ENCODE measurements at regions not wholly inside any gene's neighbourhood (a gene's known extent, or its start where the extent isn't known, plus 50 kb on each side); places are given as distances from the start of the nearest gene placed in this dataset.

DNA sequence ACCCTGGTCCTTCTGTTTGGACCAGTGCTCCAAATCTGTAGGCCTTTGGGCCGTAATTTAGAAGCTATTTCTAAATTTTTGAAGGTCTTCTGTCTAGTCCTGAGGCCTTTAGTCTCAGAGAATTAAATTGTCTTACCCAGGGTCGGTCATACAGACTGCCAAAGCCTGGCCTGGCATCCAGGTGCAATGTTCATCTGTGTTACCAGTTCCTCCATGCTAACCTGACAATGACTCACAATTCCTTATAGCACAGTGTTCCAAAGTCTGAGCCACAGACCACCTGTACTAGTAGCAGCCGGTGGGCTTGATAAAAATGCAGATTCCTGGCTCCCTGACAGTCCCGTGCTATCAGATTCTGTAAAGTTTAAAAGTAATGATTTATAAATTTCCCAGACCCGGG, 77.7 kb upstream of the MAP4K3 start:
- DNase-seq (ENCODE audit: low read depth) = no peak

DNA sequence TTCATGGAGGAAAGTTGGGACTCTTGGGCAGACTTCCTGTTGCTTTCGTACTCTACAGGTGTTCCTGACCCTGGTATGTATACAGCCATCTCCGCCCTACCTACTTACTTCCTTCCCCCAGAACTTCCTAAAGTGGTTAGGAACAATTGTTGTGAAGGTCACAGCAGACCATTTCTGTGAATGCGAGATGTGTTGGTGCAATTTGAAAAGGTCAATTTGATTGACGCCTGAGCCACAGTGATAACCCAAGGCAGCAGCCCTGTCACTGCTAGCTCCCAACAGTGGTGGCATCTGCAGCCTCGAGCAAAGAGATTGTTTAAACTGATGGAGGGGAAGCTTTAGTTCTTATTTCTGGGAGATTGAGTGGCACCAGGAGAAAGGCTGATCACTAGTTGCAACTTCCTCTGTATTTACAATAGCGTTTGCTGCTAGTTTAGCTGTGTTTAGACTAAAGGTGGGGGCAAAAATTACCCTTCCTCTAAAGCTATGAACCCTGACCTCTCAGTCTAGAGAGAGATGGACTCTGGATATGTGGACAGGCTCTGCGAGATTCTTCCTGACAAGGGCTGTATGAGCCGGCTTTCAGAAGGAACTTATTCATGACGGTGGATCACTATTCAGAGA, 78.3 kb upstream of the MAP4K3 start:
- no peak for DNase-seq (ENCODE audit: low read depth)

DNA sequence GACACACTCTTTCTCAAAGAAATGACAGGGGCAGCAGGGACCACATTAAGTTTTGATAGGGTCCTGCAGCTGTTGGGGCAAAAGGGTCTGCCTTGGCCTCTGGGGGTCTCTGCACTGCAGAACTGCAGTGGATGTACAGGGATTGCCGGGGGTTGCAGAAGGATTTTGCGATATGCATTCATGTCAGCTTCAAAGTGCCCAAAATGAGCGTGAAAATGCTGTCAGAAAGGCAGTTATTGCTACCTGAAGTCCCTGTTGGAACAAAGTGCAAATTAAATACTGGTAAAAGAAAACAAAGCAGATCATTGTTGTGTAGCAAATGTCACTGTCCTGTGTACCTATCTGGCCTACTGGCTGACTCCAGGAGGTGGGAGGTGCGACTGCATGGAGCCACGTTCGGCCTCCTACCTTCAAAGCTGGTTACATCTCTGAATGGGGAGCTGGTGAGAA, 78.8 kb upstream of the MAP4K3 start:
- DNase-seq (ENCODE audit: low read depth) = no peak

- DNase-seq (ENCODE audit: low read depth) = no peak
Observed at GRCh38 chr2:39516347-39517101, 79.4 kb upstream of the MAP4K3 start.

DNA sequence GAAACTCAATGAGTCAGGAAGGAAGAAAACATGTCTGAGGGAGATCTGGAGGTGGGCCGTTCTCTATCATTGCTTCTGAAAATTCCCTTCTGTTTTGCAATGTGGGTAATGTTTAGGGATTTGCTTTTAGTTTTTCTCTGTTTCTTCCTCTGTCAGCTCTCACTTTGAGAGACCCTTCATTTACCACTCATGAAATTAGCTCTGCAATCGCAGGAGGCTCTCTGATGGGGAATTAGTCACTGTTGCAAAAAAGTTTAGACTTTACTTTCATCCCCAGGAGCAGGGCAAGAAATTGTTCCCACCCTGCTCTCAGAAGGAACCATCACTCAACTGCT, 80.0 kb upstream of the MAP4K3 start:
- no peak for DNase-seq (ENCODE audit: low read depth)

GRCh38 chr2:39517622-39518021, 80.5 kb upstream of the MAP4K3 start:
- DNase-seq (ENCODE audit: low read depth) = no peak

DNA sequence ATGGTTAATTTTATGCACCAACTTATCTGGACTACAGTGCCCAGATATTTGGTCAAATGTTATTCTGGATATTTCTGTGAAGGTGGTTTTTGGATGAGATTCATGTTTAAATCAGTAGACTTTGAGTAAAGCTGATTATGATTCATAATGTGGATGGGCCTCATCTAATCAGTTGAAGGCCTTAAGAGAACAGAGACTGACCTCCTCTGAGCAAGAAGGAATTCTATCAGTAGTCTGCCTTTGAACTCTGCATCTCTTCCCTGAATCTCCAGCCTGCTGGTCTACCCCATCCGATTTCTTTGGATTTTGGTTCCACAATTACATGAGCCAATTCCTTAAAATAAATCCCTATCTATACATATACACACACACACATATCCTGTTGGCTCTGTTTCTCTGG, 82.8 kb upstream of the MAP4K3 start:
- no peak for DNase-seq (ENCODE audit: low read depth)

- no peak for DNase-seq (ENCODE audit: low read depth)
Observed at GRCh38 chr2:39521876-39522517, 84.9 kb upstream of the MAP4K3 start.

DNA sequence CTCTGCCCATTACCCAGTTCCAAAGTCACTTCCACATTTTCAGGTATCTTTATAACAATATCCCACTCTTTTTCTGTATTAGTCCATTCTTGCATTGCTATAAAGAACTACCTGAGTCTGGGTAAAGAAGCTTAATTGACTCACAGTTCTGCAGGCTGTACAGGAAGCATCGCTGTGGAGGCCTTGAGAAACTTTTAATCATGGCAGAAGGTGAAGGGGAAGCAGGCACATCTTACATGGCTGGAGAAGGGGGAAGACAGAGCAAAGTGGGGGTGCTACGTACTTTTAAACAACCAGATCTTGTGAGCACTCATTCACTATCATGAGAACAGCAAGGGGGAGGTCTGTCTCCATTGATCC, 85.4 kb upstream of the MAP4K3 start:
- no peak for DNase-seq (ENCODE audit: low read depth)

DNA sequence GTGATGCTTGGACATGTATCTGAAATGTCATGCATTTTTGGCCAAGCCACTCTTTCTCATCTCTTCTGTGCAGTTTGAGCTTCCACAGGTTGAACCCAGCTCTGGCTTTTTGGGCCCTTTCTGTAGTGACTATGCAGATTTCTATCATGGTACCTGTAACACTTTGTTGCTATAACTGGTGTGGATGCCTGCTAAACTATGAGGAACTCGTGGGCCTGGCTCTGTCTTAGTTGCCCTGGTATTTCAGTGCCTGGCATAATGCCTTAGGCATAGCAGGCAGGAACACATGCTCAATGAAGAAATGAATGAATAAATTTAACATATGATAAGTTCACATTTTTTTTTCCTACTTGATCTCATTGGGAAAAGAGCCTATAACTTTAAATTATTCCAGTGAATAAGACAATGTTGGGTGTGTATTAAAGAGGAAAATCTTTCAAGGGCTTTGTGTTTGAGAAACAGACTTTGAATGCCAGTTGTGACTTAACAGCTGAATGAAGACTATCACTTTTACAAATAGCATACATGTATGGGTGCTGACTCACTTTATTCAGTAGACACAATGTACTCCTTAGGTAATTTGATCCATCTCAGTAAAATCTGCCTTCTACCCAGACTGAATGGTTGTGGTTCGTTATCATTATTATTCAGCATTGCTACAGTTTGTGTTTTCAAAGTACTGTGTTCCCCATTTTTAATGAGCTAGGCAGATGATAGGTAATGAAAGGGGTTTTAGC, 86.4 kb upstream of the MAP4K3 start:
- DNase-seq (ENCODE audit: low read depth) = no peak

DNA sequence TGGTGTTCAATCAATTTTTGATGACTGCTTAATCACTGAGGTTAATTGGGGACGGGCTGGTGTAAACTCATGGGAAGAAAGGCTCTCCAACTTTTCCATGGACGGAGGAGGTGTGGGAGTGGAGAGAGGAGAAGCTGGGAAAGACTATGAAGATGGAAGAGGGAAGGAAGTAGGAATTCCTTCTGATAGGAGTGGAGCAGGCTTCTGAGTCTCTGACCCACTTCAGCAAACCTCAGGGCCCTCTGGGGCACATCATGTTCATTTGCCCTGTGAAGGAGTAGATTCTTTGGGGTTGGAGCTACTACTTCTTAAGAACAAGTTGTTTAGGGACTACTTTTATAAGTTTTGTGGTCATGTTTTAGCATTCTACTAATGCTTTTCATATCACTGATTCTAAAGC, 87.0 kb upstream of the MAP4K3 start:
- no peak for DNase-seq (ENCODE audit: low read depth)

GRCh38 chr2:39524756-39525635, 87.9 kb upstream of the MAP4K3 start:
- DNase-seq (ENCODE audit: low read depth) = no peak

- no peak for DNase-seq (ENCODE audit: low read depth)
Observed at GRCh38 chr2:39525636-39526412, 88.7 kb upstream of the MAP4K3 start.

- DNase-seq (ENCODE audit: low read depth) = no peak
Observed at GRCh38 chr2:39528701-39529100, 91.6 kb upstream of the MAP4K3 start.

- no peak for DNase-seq (ENCODE audit: low read depth)
Observed at GRCh38 chr2:39529836-39530235, 92.8 kb upstream of the MAP4K3 start.

- no peak for DNase-seq (ENCODE audit: low read depth)
Observed at GRCh38 chr2:39530411-39530866, 93.4 kb upstream of the MAP4K3 start.

DNA sequence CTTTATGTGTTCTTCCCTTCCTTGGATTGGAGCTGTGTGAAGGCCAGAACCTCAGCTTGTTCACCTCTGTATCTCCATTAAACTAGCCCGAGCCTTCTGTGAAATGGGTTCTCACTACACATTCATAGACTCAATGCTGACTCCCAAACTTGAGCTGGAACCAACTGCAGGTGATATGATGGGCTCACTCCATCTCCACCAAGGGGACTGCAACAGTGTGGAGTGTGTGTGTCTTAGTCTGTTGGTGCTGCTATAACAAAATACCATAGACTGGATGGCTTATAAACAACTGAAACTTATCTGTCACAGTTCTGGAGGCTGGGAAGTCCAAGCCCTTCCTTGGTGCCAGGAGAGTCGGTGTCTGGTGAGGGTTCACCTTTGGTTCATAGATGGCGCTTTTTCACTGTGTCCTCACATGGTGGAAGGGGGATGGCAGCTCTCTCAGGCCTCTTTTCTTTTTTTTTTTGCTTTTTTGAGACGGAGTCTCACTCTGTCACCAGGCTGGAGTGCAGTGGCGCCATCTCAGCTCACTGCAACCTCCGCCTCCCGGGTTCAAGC, 94.2 kb upstream of the MAP4K3 start:
- no peak for DNase-seq (ENCODE audit: low read depth)

DNA sequence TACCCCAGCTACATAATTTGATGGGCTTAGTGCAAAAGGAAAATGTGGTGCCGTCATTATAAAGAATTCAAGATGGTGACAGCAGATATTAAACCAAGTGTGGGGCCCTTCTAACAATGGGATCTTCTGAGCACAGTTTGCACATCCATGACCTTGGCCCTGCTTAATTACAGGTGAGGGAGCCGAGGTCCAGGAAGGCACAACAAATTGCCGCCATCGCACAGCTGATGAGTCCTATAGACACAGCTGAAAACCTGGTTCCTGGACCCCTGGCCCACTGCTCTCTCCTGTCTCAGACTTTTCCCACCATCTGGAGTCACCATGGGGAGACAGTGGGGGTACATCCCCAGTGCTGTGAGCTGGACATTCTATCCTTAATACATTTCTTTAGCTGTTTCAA, 95.8 kb upstream of the MAP4K3 start:
- DNase-seq (ENCODE audit: low read depth) = no peak

- DNase-seq (ENCODE audit: low read depth) = no peak
Observed at GRCh38 chr2:39534095-39534711, 97.1 kb upstream of the MAP4K3 start.

DNA sequence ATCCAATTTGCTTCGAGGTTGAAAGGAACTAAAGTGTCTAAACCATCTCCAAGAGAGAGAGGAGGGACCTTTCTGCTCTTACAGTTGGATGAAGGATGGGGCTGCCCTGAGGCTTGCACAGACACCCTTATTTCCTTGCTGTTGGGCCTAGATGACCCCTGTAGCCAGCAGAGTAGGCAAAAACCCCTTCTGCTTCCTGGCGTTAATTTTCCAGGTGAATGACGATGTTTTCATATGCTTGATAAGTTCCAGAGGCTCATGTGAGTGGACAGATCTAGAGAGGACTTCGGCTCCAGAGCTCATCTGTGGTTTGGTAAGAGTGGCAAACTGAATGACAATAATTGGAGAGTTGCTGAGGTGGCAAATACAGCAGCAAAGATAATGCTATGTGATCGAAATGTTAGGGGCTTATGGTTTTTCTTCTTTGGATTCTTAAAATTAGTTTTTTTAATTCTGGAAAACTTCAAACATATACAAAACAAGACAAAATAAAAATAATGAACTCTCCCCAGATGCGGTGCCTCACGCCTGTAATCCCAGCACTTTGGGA, 98.6 kb upstream of the MAP4K3 start:
- no peak for DNase-seq (ENCODE audit: low read depth)
